DMS114 treated with DMSO at 0.1 percent for 48 hours (cell line): ENCODE measurements at regions not wholly inside any gene's neighbourhood (a gene's known extent, or its start where the extent isn't known, plus 50 kb on each side); places are given as distances from the start of the nearest gene placed in this dataset.

ENCODE experiments used
- DNase-seq: peaks from one replicate; lab custom pipeline; 2025; ENCODE audit not compliant: unreplicated experiment; lab: John Stamatoyannopoulos, UW

DNA sequence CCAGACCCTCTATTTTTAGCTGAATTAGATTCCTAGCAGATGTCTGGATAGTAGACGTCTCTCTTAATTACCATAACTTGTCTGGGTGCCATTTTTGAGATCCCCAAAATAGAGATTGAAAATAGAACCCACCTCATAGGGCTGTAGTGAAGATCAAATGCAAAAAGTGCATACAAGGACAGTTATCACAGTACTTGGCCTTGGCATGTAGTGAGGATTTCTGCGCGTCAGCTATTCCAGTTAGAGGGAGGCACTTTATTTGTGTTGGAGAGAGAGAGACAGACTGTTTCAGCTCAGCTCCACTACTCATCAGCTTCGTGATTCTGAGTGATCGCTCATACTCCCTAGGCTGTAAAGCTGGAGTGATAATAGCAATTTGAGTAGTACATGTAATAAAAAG lies 59.6 kb upstream of the CDH13 start:
- no peak for DNase-seq

DNA sequence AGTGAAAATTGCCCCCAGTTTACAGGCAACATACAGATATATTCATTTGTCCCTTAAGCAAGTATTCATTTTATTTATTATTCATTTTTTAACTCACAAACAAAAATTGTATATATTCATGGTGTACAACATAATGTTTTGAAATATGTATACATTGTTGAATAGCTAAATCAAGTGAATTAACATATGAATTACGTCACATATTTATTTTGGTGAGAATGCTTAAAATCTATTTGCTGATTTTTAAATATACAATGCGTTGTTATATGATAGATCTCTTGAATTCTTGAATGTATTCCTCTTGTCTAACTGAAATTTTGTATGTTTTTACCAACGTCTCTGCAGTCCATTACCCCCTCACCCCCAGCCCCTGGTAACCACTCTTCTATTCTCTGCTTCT lies 63.4 kb upstream of the CDH13 start:
- no peak for DNase-seq

DNA sequence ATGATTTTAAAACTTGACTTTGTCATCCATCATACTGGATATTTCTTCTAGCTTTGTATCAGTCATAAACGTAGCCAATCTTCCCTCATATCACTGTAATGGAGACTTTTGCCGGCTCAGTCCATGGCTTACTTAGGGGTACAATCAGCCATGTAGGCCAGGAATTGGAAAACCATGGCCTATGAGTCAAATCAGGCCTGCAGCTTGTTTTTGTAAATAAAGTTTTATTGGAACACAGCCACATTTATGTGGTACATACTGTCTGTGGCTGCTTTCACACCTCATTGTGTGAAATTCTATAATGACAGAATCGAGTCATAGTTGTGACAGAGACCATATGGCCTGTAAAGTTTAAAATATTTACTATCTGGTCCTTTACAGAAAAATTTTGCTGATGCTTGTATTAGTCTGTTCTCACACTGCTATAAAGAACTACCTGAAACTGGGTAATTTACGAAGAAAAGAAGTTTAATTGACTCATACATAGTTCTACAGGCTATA lies 64.5 kb upstream of the CDH13 start:
- no peak for DNase-seq

GRCh38 chr16:82560805-82561325 lies 65.9 kb upstream of the CDH13 start:
- DNase-seq, result no peak

GRCh38 chr16:82544378-82545160 lies 82.2 kb upstream of the CDH13 start:
- DNase-seq, result no peak

DNA sequence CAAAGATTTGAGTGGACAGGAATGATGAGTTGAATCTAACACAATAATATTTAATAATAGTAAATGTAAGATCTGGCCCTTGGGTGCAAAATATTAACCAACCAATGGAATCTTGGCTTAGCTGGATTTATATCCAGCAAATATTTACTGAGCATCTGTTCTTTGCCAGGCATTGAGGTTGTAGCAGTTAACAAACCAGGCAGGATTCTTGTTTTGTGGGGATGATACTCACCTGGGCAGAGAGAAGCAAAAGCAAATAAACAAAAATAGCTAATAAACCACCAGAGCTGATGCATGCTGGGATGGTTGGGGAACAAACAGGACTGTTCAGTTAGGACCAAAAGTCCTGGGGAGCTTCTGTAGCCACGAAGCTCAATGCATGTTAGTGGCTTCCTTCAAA lies 84.1 kb upstream of the CDH13 start:
- DNase-seq, result no peak

DNA sequence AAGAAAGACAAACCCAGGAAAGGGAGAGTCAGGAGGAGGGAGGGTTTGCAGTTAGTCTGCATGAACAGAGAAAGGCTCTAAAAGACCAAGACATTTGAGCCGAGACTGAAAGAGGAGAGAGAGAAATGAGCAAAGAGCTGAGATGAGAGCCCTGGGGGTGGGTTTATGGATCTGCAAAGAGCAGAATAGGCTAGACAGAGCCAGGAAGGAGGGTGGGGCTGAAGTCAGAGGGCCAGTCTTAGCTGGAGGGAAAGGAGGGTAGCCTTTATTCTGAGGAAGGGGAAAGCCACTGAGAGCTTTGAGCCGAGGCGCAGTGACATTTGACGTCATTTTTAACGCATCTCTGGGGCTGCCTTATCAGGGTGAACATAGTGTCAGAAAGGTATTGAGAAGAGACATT lies 85.7 kb upstream of the CDH13 start:
- DNase-seq, result no peak

- no peak for DNase-seq
These were observed 91.0 kb upstream of the CDH13 start for GRCh38 chr16:82535764-82536163.

DNA sequence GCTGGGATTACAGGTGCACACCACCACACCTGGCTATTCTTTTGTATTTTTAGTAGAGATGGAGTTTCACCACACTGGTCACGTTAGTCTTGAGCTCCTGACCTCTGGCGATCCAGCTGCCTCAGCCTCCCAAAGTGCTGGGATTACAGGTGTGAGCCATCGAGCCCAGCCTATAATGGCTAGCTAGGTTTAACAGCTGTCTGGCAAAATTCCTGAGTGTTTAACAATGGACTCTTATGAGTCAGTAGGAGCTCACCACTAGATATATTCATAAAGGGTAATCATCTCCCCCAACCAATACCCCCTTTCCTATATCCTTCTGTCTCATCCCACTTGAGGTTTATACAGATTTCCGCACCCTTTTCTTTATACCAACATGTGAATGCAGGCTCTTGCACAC lies 91.5 kb upstream of the CDH13 start:
- no peak for DNase-seq

DNA sequence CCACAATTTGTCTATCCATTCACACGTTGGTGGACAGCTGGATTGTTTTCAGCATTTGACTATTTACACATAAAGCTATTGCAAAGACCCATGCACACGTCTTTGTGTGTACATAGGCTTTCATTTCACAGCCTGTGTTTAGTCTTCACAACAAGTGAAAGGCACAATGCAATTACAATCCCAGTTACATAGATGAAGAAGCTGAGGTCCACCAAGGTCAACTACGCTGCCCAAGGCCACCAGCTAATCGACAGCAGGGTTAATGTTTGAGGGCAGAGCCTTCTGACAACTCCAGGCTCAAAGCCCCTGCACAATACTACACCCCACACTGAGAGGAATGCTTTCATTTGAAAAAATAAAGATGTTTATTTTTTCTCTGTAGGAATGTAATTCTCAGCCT lies 93.6 kb upstream of the CDH13 start:
- no peak for DNase-seq

DNA sequence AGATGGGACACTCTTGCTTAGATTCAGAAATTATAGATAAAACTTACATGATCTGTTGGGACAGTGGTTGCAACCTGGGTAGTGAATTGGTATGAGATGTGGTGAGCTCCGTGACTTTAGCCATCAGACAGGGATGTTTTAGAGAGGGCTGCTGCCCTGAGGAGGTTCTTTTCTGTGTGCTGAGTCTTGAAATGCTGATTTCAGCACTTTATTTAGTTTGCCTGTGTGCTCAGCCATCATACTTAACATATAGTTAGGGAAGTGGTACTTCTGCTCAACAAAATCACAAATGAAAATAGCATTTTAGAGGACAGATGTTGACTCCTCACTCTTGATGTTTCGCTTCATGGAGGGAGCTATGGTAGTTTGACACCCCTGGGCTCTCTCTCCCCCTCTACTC lies 95.9 kb upstream of the CDH13 start:
- no peak for DNase-seq

DNA sequence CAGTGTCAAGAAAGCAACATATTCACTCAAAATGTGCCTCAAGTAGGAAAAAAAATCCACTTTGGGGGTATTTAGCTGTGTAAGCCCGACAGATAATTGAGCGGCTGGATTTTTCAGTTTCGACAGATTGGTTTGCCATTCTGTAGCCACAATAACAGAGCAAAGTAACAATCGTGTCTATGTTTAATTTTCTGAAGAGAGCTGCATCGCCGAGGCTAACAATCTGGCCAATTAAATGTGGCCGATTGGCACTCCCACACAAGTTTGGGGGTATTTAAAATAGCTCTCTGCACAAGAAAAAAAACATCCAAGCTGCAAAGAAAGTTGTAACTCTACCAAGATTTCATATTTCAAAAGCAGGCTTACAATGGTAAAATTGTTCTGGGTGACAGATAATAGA lies 99.7 kb upstream of the CDH13 start:
- DNase-seq, result no peak

DNA sequence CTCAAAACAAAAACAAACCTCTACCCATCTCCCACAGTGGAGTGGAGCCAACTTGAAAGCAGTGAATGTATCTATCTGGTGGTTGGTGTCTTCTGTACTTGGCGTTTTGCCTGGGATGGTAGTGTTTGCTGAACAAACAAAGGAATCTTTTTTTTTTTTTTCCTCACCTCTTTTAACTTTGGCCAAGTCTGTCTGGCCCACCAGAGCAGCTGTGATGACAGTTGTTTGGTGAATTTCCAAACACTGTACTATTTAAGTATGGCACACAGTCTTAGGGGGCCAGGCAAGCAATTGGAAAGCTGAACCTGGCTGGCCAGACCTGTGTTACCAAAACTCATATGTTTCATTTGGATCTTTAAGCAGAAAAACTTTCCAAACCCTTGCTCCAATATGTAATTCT lies 101.8 kb upstream of the CDH13 start:
- DNase-seq, result no peak

- no peak for DNase-seq
These were observed 103.0 kb upstream of the CDH13 start for GRCh38 chr16:82523815-82524214.

DNA sequence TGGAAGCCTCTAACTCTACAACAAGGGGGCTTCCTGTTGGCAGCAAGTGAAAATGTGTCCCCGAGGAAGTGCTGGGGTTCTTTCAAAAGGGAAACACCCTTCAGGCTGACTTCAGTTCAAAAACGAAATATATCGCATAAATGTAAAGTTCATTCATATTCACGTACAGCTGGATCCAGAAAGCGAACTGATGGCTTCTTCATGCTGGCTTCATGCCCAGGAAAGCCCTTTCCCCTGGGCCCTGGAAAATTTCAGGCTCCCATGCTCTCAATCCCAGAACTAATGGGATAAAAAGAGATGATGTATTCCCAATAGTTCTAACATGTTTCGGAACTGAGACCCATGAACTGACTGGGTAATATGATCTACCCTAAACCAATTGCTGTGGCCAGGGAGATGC lies 104.7 kb upstream of the CDH13 start:
- no peak for DNase-seq

- no peak for DNase-seq
These were observed 108.0 kb upstream of the CDH13 start for GRCh38 chr16:82518811-82519210.

DNA sequence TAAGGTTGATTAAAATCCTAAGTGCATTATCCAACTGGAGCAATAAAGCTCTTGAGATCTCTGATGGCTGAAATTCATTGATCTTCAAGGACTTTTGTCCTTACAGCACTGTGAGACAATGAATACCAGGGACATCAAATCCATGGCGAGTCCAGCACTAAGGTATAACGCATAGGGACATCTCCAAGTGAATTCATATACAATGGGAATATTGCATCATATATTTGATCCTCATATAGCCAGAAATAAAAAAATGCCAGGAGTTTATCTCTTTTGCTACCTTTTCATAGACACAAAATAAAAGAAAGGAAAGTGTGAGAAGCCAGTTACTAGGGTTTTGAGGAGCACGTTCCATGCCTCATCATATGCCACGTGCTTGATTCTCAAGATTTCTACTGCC lies 112.5 kb upstream of the CDH13 start:
- no peak for DNase-seq

DNA sequence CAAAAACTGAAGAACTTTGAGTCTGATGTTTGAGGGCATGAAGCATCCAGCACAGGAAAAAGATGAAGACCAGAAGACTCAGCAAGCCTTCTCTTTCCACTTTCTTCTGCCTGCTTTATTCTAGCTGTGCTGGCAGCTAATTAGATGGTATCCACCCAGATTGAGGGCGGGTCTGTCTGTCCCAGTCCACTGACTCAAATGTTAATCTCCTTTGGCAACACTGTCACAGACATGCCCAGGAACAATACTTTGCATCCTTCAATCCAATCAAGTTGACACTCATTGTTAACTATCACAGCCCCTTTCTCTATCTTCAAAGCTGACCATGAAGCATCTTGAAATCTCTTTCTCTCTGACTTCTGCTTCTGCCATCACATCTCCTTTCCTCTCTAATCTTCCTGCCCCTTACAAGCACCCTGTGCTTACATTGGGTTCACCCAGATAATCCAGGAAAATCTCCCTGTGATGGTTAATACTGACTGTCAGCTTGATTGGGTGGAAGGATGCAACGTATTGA lies 115.9 kb upstream of the CDH13 start:
- no peak for DNase-seq

GRCh38 chr16:82509691-82510430 lies 116.9 kb upstream of the CDH13 start:
- no peak for DNase-seq

- DNase-seq, result no peak
These were observed 119.8 kb upstream of the CDH13 start for GRCh38 chr16:82506692-82507670.

- no peak for DNase-seq
These were observed 121.9 kb upstream of the CDH13 start for GRCh38 chr16:82504836-82505235.
